HFFc6 (cell line): ENCODE measurements at regions not wholly inside any gene's neighbourhood (a gene's known extent, or its start where the extent isn't known, plus 50 kb on each side); places are given as distances from the start of the nearest gene placed in this dataset.

Experiments used
- DNase-seq: peaks from one replicate; pipeline ENCODE4 v3.0.0-alpha.2; 2018
- H3K27ac Mint-ChIP-seq: 2 replicates; pipeline ENCODE4 v1.8.0; 2020; ENCODE audit warnings: mild to moderate bottlenecking, mixed read lengths
- H3K27me3 Mint-ChIP-seq: 2 replicates; pipeline ENCODE4 v1.8.0; 2021; ENCODE audit warnings: mild to moderate bottlenecking, moderate library complexity, mixed read lengths; ENCODE audit not compliant: insufficient read depth
- H3K36me3 Mint-ChIP-seq: 2 replicates; pipeline ENCODE4 v1.8.0; 2021; ENCODE audit warnings: low read depth, mixed read lengths
- H3K4me1 Mint-ChIP-seq: 2 replicates; pipeline ENCODE4 v1.8.0; 2020; ENCODE audit warnings: low read depth, mixed read lengths
- H3K4me3 Mint-ChIP-seq: 2 replicates; pipeline ENCODE4 v1.8.0; 2020; ENCODE audit warnings: mild to moderate bottlenecking, moderate library complexity, mixed read lengths
- H3K9me3 Mint-ChIP-seq: 2 replicates; pipeline ENCODE4 v1.8.0; 2020; ENCODE audit warnings: mild to moderate bottlenecking, mixed read lengths
- TF ChIP-seq, protein P1 (sequence below): fragments of 200-600 bp; sonication (generic); IDR thresholded peaks from 2 replicates; pipeline ENCODE4 v1.5.0; 2021; ENCODE audit warnings: antibody characterized with exemption, mild to moderate bottlenecking

DNA sequence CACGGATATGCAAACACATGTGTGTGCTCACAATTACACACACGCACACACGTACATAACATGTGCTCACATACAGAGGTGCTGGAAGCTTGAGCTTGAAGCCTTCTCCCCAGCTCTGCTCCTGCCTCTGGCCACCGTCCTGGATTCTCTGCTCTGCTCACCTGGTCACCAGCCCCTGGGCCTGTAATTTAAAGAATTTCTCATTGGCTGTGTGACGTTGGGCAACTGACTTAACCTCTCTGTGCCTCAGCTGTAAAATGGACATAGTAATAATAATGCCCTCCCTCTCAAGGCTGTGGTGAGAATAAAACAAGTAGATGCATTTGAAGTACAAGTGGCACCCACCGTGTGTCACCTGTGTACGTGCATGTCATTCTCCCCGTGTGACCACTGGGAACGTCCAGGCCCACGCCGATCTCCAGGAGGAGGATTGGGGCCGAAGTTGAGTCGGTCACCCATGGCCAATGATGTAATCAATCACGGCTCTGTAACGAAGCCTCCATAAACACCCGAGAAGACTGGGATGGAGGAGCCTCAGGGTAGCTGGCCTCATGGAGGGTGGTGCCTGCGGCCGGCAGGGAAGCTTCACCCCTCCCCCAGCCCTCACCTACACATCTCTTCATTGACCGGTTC lies 160.9 kb upstream of the AFDN start:
- H3K4me3 Mint-ChIP-seq = no peak overlapping the region
- no peaks in the 10 kb centered on the region for H3K4me1 Mint-ChIP-seq
- H3K27ac Mint-ChIP-seq = no peak overlapping the region
- H3K27me3 Mint-ChIP-seq = peaks cover 4% of the 10 kb centered on the region
- H3K36me3 Mint-ChIP-seq = peaks cover 14% of the 10 kb centered on the region; the same call in 1 of the 2 replicates
- TF ChIP-seq, protein P1, sequence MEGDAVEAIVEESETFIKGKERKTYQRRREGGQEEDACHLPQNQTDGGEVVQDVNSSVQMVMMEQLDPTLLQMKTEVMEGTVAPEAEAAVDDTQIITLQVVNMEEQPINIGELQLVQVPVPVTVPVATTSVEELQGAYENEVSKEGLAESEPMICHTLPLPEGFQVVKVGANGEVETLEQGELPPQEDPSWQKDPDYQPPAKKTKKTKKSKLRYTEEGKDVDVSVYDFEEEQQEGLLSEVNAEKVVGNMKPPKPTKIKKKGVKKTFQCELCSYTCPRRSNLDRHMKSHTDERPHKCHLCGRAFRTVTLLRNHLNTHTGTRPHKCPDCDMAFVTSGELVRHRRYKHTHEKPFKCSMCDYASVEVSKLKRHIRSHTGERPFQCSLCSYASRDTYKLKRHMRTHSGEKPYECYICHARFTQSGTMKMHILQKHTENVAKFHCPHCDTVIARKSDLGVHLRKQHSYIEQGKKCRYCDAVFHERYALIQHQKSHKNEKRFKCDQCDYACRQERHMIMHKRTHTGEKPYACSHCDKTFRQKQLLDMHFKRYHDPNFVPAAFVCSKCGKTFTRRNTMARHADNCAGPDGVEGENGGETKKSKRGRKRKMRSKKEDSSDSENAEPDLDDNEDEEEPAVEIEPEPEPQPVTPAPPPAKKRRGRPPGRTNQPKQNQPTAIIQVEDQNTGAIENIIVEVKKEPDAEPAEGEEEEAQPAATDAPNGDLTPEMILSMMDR = no peak
- DNase-seq = no peak
- peaks cover 77% of the 10 kb centered on the region for H3K9me3 Mint-ChIP-seq

- no peak for DNase-seq
- TF ChIP-seq, protein P1 = no peak
- no peak overlapping the region for H3K27ac Mint-ChIP-seq
- H3K36me3 Mint-ChIP-seq = peaks cover 19% of the 10 kb centered on the region
- H3K4me1 Mint-ChIP-seq = no peaks in the 10 kb centered on the region
- H3K4me3 Mint-ChIP-seq = no peak overlapping the region
- peaks cover 4% of the 10 kb centered on the region for H3K27me3 Mint-ChIP-seq
- H3K9me3 Mint-ChIP-seq = peaks cover 83% of the 10 kb centered on the region
Measured at GRCh38 chr6:167666571-167667203, 160.0 kb upstream of the AFDN start.

GRCh38 chr6:167667204-167668018 lies 159.3 kb upstream of the AFDN start:
- Mint-ChIP-seq H3K4me1 (no peaks in the 10 kb centered on the region), H3K4me3 (no peak overlapping the region), H3K27ac (no peak overlapping the region), H3K9me3 (peaks cover 87% of the 10 kb centered on the region), H3K36me3 (peaks cover 26% of the 10 kb centered on the region), H3K27me3 (peaks cover 4% of the 10 kb centered on the region)
- TF ChIP-seq, protein P1 = no peak
- no peak for DNase-seq

DNA sequence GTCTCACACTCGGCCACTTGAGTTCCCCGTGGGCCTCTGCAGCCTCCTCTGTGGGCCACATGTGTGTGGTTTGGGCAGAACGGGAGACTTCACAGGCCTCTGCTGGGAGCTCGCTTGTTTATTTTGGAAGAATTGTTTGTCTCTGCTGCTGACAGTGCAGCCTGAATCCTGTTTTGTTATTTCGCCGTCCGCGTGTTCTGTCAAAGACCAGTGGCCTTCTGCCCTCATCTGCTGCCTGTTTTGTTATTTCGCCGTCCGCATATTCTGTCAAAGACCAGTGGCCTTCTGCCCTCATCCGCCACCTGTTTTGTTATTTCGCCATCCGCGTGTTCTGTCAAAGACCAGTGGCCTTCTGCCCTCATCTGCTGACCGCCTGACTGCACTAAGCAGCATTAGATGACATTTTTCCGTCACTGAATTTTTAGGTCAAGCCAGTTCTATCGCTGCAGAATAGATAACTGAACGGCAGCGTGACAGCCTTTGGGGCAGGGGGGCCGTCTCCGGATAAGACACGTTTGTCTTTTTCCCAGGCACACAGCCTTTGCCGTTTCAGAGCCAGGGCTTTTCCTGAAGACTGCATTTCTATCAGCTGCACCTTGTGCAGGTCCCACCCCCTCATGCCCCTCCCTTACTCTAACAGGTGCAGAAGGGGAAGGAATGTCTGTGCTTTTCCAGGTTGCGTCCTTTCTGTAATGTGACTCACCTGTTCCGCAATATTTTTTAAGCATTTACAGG lies 158.5 kb upstream of the AFDN start:
- Mint-ChIP-seq H3K9me3 (peaks cover 90% of the 10 kb centered on the region), H3K4me1 (no peaks in the 10 kb centered on the region), H3K27ac (no peak overlapping the region), H3K4me3 (no peak overlapping the region), H3K36me3 (peaks cover 30% of the 10 kb centered on the region), H3K27me3 (peaks cover 4% of the 10 kb centered on the region)
- TF ChIP-seq, protein P1 = no peak
- DNase-seq = no peak

GRCh38 chr6:167668754-167669552 lies 157.8 kb upstream of the AFDN start:
- Mint-ChIP-seq H3K27ac (no peak overlapping the region), H3K4me1 (no peaks in the 10 kb centered on the region), H3K4me3 (no peak overlapping the region)

More at GRCh38 chr6:167668754-167669552, 157.8 kb upstream of the AFDN start:
- TF ChIP-seq, protein P1 = no peak
- peaks cover 4% of the 10 kb centered on the region for H3K27me3 Mint-ChIP-seq
- peaks cover 30% of the 10 kb centered on the region for H3K36me3 Mint-ChIP-seq
- peaks cover 88% of the 10 kb centered on the region for H3K9me3 Mint-ChIP-seq
- DNase-seq = no peak
